OCI-LY7 (cell line): ENCODE measurements at regions not wholly inside any gene's neighbourhood (a gene's known extent, or its start where the extent isn't known, plus 50 kb on each side); places are given as distances from the start of the nearest gene placed in this dataset.

Experiments
- BruUV-seq: library from RNA; stranded (reverse); fragments of 400-500 nt; replicated peaks from 2 replicates; lab custom pipeline; 2021; lab: Mats Ljungman, UMichigan
- CTCF ChIA-PET: fragments of 300-600 bp; sonication (Branson Sonifier 250); formaldehyde crosslinking; loops from one replicate; lab custom pipeline; 2022; ENCODE audit warnings: antibody characterized with exemption; ENCODE audit not compliant: unreplicated experiment; lab: Charles Lee
- POLR2A ChIA-PET: fragments of 300-600 bp; sonication (Branson Sonifier 250); formaldehyde crosslinking; loops from one replicate; lab custom pipeline; 2022; ENCODE audit warnings: antibody characterized with exemption; lab: Charles Lee
- DNase-seq: peaks from one replicate; pipeline ENCODE4 v3.0.0-alpha.2; 2015; ENCODE audit warnings: low spot score
- H2AFZ ChIP-seq: fragments of 200-600 bp; sonication (generic), shearing (Covaris generic); 2 replicates; pipeline ENCODE4 v1.6.1; 2014; ENCODE audit warnings: mild to moderate bottlenecking, antibody characterized with exemption, low read length, moderate library complexity
- H3K27ac ChIP-seq: fragments of 200-600 bp; sonication (generic); 2 replicates; pipeline ENCODE4 v1.5.1; 2014; ENCODE audit warnings: mixed run types, low read depth, mild to moderate bottlenecking, moderate library complexity, low read length, inconsistent platforms; ENCODE audit not compliant: poor library complexity, severe bottlenecking
- H3K36me3 ChIP-seq: fragments of 200-600 bp; sonication (generic); 2 replicates; pipeline ENCODE4 v1.6.1; 2014; ENCODE audit warnings: mild to moderate bottlenecking, antibody characterized with exemption, low read length, moderate library complexity, mixed read lengths; ENCODE audit not compliant: insufficient read depth
- H3K4me1 ChIP-seq: fragments of 200-600 bp; sonication (generic); 2 replicates; pipeline ENCODE4 v1.5.1; 2014; ENCODE audit warnings: mild to moderate bottlenecking, low read length; ENCODE audit not compliant: insufficient read depth, poor library complexity, severe bottlenecking
- H3K4me2 ChIP-seq: fragments of 200-600 bp; sonication (generic); 2 replicates; pipeline ENCODE4 v1.6.1; 2014; ENCODE audit warnings: mild to moderate bottlenecking, low read length
- H3K4me3 ChIP-seq: fragments of 200-600 bp; sonication (generic); 2 replicates; pipeline ENCODE4 v1.5.1; 2014; ENCODE audit warnings: mild to moderate bottlenecking, low read depth, low read length; ENCODE audit not compliant: poor library complexity, severe bottlenecking
- H3K79me2 ChIP-seq: fragments of 200-600 bp; sonication (generic); 2 replicates; pipeline ENCODE4 v1.6.1; 2016; ENCODE audit warnings: low read depth, mild to moderate bottlenecking, low read length, moderate library complexity, mixed read lengths; ENCODE audit not compliant: insufficient read depth
- H3K9me2 ChIP-seq: fragments of 200-600 bp; sonication (generic); 2 replicates; pipeline ENCODE4 v1.6.1; 2016; ENCODE audit warnings: mild to moderate bottlenecking, low read length, mixed read lengths; ENCODE audit not compliant: insufficient read depth
- H3K9me3 ChIP-seq: fragments of 200-600 bp; sonication (generic); 2 replicates; pipeline ENCODE4 v1.6.1; 2014; ENCODE audit warnings: mild to moderate bottlenecking, mixed run types, low read length, mixed read lengths
- H4K20me1 ChIP-seq: fragments of 200-600 bp; sonication (generic); 2 replicates; pipeline ENCODE4 v1.6.1; 2014; ENCODE audit warnings: mild to moderate bottlenecking, antibody characterized with exemption, low read length, moderate library complexity, mixed read lengths; ENCODE audit not compliant: insufficient read depth
- EZH2phosphoT487 ChIP-seq: fragments of 200-600 bp; sonication (generic); IDR thresholded peaks from 2 replicates; pipeline ENCODE4 v1.6.1; 2018; ENCODE audit warnings: low read depth, borderline replicate concordance, mild to moderate bottlenecking, mixed run types, antibody characterized with exemption, low read length, moderate library complexity, mixed read lengths
- intact Hi-C: fragments of 100-400 bp; cut with micrococcal nuclease; formaldehyde crosslinking; loops from one replicate; pipeline ENCODE4 v1.10.0; 2022; ENCODE audit not compliant: unreplicated experiment
- TF ChIP-seq, protein P1 (sequence below): fragments of 200-600 bp; sonication (generic); conservative IDR thresholded peaks from 2 replicates; pipeline ENCODE4 v1.5.1; 2014; ENCODE audit warnings: mild to moderate bottlenecking, antibody characterized with exemption, low read length, moderate library complexity, mixed read lengths

DNA sequence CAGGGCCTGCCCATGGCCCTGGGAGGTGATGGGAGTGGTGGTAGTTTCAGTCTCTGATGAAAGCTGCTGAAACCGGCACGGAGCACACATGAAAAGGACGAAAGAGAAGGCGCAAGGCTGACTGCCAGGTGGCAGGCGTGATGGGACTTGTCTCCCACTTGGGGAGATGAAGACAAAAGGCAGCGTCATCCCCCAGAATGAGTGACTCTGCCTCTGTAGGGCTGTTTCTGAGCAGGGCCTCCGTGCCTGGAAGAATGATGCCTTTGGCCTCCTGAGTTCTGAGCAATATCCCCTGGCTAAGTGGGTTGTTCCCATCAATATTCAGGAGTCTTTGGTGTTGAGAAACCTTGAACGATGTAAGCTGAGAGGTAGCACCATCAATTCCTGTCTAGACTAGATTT, 237.8 kb downstream of the OPA1 start:
- TF ChIP-seq, protein P1, sequence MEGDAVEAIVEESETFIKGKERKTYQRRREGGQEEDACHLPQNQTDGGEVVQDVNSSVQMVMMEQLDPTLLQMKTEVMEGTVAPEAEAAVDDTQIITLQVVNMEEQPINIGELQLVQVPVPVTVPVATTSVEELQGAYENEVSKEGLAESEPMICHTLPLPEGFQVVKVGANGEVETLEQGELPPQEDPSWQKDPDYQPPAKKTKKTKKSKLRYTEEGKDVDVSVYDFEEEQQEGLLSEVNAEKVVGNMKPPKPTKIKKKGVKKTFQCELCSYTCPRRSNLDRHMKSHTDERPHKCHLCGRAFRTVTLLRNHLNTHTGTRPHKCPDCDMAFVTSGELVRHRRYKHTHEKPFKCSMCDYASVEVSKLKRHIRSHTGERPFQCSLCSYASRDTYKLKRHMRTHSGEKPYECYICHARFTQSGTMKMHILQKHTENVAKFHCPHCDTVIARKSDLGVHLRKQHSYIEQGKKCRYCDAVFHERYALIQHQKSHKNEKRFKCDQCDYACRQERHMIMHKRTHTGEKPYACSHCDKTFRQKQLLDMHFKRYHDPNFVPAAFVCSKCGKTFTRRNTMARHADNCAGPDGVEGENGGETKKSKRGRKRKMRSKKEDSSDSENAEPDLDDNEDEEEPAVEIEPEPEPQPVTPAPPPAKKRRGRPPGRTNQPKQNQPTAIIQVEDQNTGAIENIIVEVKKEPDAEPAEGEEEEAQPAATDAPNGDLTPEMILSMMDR = no peak
- no peak for TF ChIP-seq EZH2phosphoT487
- Histone ChIP-seq H3K4me3 (no peak overlapping the region), H4K20me1 (no peaks in the 10 kb centered on the region), H3K36me3 (no peaks in the 10 kb centered on the region), H3K9me3 (no peaks in the 10 kb centered on the region), H3K4me1 (peaks cover 6% of the 10 kb centered on the region), H3K9me2 (no peaks in the 10 kb centered on the region), H2AFZ (no peak overlapping the region), H3K27ac (no peak overlapping the region), H3K4me2 (no peak overlapping the region), H3K79me2 (no peaks in the 10 kb centered on the region)
- no peak for DNase-seq
- ChIA-PET POLR2A (interaction anchor here (1.3 kb wide), 1 partner anchor 10 kb away, joined by 3 read pairs; no protein-coding TSS in a partner anchor), CTCF (no interaction called here)
- BruUV-seq = no TSS peak
- intact Hi-C loops = no loop called here

DNA sequence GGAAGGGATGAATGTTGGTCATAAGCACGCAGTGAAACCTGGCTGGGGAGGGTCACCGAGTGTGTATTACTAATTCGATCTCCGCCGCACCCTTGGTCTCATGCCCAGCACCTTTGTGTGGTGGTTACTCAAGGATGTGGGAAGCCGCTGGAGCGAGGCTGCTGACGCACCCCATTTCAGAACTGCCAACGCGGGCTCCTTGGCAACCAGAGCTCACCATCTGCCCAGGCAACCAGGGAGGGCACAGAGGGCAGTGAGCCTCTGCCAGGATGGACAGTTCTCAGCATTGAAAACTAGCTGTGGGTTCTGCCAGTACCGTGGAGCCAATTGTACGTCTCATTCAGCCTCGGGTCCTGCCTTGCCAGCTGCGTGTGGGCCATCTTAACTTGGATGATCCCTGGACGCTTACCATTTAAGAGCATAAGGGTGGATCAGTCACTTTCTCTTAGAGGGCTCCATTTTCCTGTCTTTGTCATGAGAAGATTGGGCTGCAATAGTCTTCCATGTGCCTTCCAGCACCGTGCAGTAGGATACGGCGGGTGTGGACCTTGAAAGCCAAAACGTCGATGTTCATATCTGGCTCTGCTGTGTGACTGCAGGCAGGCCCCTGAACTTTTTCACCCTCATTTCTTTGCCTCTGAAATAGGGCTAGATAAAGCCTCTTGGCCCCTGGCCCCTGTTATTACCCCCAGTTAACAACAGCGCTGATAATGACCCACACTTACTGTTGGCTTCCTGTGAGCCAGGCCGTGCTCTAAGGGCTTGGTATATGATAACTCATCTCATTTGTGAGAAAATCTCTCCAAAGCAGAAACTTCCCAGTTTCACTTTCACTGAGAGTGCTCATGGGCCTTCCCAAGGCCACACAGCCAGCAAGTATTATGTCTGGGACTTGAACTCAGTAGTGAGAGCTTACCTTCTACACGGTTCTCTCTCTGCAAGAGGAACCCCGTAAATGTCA, 238.8 kb downstream of the OPA1 start:
- DNase-seq = peak; percentile 19
- ChIA-PET CTCF (interaction anchor here (0.6 kb wide), 1 partner anchor 72 kb away, joined by 3 read pairs; no protein-coding TSS in a partner anchor), POLR2A (interaction anchor here (1.3 kb wide), 1 partner anchor 9 kb away, joined by 3 read pairs; no protein-coding TSS in a partner anchor)
- Histone ChIP-seq H3K27ac (no peak overlapping the region), H3K4me1 (peaks cover 6% of the 10 kb centered on the region), H4K20me1 (no peaks in the 10 kb centered on the region), H3K4me3 (no peak overlapping the region), H3K4me2 (peak overlapping the region; percentile 45), H3K36me3 (no peaks in the 10 kb centered on the region), H3K9me3 (no peaks in the 10 kb centered on the region), H2AFZ (peak overlapping the region; percentile 74), H3K9me2 (no peaks in the 10 kb centered on the region), H3K79me2 (no peaks in the 10 kb centered on the region)
- intact Hi-C loops = no loop called here
- no TSS peak for BruUV-seq
- TF ChIP-seq EZH2phosphoT487 = no peak
- TF ChIP-seq, protein P1 = no peak
